EL (cell line): ENCODE measurements at regions not wholly inside any gene's neighbourhood (a gene's known extent, or its start where the extent isn't known, plus 50 kb on each side); places are given as distances from the start of the nearest gene placed in this dataset.
A peak's percentile ranks its signal among the peaks of the same experiment; 100 is the strongest.
"Not testable (repeated sequence)": the region's sequence is repeated elsewhere in the genome, so short reads cannot be mapped to it uniquely, and the experiment has no call there.

Experiments used
- DNase-seq: peaks from one replicate; pipeline ENCODE4 v3.0.0-alpha.2; 2016

DNA sequence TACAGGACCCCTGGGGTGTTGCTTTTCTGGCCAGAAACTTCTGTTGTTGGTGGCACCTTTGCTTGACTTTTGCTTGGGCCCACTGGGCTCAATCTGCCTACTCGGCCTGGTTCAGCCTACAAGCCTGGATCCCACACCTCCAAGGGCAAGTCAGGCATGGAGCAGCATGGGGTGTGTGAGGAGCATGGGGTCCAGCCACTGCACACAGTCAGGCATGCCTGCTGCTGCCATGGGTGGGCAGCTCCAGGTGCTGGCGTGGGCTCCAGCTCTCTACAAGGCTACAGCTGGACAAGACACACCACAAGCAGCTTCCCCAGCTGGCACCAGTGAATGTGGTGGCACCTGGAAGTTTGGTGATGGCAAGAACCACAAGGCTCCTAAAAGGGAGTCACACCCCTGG is 1683.1 kb upstream of the ADGRL3 start:
- no peak for DNase-seq

DNA sequence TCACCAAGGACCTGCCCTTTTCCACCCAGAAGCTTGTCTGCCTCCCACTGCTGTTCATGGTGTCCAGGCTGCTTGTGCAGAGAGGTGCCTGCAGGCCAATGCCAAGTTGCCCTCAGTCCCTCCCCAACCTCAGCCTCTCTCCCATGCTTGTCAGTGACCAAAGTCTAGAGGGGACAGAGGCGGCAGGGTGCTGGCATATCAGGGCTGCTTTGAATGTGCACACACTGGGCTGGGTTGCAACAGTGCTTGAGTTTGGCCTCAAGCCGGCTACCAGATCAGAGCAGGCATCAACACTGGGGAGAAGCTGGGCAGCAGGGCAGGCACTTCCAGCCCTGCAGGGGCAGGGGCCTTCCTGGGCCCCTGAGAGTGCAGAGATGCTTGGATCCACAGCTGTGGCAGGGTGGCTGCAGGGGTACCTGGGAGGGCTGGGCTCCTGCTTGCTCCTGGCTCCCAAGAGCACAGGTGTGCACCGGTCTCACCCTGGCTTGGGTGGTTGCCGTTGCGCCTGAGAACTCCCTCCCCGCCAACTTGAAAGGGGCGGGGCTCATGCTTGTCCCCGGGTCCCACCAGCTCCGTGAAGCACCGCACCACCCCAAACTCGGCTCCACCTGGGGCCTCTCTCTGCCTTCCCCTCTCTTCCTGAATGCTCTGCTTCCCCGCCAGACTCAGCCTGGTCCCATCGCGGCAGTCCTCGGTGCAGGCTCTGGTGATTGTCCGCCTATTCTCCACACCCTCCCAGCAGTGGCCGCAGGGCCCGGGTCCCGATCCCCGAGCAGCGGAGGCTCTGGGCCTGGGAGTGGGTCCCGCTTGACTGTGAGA is 1681.9 kb upstream of the ADGRL3 start:
- DNase-seq, result no peak

DNA sequence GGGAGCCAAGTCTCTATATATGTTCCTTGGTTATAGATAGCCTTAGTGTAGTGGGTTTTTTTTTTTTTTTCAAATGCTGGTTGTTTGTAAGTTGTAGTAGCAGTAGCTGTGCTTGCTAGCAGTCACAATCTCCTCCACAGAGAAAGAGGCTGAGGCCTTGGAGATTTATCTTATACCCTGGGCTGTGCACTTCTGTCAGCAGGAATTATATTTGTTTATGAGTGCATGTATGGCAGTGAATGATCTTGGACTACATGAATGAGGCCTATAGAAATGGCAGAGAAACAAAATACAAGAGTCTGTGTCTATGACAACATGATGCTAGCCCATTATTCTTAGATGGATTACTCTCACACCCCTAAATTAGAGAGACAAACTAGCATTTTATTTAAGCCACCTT is 1674.2 kb upstream of the ADGRL3 start:
- no peak for DNase-seq

DNA sequence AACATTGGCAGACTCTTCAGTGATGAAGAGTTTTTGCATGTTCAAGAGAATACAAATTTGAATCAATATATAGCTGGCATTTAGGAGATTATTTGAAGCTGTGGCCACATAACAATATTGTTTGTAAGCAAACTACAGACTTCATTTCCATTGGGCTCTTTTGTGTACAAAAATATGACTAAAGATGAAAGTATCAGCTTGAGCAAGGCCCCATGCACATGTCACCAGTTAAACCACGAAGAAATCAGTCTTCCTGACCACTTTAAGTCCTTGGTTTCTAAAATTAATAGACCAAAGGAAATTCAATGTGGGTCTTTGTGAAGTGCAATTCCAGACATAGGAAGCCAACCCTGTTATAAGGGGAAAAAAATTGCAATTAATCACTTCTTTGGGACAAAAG is 1664.6 kb upstream of the ADGRL3 start:
- DNase-seq, result no peak

DNA sequence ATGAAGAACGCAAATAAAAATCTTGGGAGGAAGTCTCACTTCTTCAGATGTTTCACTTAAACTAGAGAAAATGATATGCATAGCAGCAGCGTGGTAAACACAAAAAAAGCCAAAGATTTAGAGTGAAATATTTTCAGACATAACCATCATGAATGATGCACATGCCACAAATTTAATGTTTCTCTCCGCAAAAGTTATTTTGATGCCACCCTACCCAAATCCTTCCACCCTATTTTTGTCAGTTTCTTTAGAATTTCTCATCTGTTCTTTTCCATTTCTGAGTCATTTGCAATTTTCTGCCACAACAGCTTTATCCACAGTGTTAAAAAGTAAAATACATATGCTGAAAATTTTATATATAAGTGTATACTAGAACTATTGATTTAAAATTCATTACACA is 1663.7 kb upstream of the ADGRL3 start:
- DNase-seq, result no peak

DNA sequence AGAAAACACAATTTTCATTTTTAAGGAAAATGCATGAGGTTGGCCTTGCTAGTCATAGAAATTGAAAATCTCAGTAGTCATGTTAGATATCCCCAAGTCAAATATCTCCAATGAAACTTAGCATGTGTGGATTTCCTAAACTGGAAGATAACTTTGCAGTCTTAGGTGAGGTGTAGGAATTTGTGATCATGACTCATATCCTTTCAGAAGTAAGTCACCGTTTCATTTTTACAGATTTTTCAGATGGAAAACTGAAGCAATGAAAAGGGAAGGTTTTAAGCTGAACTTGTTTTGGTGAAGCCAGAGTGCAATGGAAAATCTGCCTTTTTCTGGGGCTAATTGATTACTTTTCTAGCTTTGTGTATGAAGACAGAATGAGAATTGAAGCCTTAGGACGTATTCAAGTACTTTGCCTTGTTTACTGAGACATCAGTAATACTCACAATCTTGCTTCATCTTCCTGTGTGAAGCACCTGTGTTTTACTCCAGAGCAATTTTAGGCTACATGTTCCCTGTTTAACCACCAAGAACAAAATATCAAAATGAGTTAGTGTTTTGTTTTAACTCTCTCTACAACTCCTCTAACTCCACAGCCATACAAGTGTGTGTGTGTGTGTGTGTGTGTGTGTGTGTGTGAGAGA is 1662.8 kb upstream of the ADGRL3 start:
- no peak for DNase-seq

DNA sequence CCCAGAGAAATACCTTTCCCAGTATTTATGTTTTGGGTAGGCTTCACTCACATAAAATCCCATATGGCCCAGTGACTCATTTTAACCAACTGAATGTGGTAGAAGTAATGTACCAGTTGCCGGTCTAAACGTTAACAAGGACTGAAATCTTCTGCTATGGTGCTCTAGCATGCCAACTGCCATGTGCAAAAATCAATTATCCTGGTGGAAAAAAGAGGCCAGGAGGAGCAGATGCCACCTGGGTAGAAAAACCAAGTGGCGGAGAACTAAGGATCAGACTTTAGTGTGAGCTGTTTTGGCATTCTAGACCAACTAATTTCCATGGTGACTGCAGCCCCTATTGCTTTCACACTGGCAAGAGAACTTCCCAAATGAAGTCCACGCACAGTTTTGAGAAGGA is 1660.7 kb upstream of the ADGRL3 start:
- no peak for DNase-seq

DNA sequence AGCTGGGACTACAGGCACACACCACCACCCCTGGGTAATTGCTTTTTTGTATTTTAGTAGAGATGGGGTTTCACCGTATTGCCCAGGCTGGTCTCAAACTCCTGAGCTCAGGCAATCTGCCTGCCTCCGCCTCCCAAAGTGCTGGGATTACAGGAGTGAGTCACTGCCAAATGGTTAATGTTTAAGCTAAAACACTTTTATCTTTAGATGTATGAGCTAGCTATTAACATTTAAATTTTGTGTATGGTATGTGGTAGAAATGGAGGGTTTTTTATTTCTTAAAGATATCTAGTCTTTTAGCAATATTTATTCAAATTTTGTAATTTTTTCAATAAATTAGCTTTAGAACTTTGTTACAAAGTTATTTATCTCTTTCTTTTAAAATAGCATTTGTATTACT is 1659.8 kb upstream of the ADGRL3 start:
- no peak for DNase-seq

DNA sequence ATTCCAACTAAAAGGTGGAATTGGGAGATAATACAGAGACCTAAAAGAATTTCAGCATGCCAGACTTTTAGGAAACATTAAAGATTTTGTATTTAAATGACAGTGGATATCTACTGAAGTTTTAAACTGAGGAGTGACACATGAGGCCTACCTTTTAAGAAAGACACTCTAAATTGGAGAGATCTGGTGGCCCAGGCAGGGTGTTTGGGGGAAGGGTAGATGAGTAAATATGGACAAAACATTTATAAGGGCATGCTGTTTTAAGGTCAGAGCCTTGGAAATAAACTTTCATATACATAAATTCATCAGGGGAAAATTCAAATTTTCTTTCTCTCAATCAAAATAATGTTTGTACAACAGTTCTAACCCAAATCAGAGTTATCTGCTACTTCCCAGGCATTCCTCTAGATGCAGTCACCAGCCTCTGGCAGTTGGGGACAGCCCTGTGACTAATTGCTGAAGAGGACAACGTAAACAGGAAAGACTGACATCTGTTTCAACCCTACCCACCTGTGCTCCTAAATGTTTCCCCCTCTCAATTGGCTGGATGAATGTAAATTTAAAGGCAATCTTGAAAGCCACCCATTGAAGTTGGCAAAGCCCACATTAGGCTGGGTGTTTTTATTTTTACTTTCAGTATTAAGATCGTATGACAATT is 1646.9 kb upstream of the ADGRL3 start:
- peak; percentile 63 for DNase-seq

DNA sequence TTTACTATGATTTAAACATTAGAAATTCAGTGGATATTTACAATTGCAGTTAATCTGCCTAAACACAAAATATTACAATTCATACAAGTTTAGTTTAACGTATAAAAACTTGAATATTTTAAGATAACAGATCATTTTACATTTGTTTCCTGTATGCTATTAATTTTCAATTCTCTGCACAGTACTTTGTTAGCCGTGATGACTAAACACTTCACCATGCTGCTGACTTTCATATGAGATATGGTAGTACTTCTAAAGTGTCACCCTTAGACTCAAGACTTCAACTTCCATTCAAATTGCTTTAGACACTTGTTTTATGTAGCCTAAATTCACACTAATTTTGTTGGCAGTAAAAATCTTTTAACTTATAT is 1646.4 kb upstream of the ADGRL3 start:
- peak; percentile 55 for DNase-seq

DNA sequence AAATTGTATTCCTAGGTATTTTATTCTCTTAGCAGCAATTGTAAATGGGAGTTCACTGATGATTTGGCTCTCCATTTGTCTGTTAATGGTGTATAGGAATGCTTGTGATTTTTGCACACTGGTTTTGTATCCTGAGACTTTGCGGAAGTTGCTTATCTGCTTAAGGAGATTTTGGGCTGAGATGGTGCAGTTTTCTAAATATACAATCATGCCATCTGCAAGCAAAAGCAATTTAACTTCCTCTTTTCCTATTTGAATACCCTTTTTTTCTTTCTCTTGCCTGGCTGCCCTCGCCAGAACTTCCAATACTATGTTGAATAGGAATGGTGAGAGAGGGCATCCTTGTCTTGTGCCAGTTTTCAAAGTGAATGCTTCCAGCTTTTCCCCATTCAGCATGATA is 1643.9 kb upstream of the ADGRL3 start:
- not testable (repeated sequence) for DNase-seq

DNA sequence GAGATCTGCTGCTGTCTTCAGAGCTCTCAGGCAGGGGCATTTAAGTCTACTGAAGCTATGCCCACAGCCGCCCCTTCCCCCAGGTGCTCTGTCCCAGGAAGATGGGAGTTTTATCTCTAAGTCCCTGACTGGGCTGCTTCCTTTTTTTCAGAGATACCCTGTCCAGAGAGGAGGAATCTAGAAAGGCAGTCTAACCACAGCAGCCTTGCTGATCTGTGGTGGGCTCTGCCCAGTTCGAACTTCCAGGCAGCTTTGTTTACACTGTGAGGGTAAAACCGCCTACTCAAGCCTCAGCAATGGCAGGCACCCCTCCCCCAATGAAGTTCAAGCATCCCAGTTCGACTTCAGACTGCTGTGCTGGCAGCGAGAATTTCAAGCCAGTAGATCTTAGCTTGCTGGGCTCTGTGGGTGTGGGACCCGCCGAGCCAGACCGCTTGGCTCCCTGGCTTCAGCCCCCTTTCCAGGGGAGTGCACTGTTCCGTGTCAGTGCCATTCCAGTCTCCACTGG is 1639.9 kb upstream of the ADGRL3 start:
- DNase-seq, result not testable (repeated sequence)

DNA sequence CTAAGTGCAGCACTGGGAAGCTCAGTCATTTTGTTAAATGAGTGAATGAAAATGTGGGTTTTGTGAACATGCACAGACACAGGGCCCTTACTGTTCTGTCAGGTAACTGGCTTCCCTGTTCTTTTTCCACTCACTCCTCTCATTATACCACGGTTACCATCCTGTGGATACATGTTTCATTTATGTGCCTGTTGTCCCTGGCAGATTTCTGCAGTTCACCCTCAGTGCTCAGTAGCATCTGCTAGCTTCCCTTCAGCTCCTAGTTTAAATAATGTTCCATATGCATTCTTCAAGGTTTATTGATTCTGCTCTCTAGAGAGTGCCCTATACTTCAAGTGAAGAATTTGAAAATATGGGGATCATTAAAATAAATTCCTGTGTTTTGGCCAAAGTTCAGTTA is 1634.3 kb upstream of the ADGRL3 start:
- DNase-seq, result no peak

DNA sequence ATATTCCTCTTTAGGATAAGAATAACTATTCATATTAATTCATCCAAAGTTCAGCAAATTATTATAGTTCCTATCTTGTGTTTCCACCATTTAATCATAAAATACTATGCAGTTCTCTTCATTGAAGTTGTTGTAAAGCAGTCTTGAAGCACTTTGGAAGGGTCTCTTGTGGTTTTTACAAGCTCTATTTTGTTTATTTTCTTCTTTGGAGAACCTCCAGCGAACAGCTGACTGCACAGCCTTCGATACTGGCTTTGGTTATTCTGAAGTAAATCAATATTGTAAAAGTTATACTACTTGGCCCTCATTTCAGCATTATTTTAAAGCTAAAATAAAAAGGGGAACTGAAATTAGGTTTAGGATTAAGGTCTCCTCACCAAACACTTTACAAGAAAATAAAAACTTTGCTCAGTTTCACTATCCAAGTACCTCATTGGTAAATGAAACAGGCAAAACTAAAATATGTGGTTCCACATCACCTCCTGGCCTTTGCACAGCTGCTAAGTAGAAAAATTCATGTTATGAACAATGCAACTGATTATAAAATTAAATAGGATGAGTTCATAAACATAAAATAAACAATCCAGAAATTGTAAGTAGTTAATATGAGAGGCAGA is 1629.2 kb upstream of the ADGRL3 start:
- DNase-seq, result no peak

DNA sequence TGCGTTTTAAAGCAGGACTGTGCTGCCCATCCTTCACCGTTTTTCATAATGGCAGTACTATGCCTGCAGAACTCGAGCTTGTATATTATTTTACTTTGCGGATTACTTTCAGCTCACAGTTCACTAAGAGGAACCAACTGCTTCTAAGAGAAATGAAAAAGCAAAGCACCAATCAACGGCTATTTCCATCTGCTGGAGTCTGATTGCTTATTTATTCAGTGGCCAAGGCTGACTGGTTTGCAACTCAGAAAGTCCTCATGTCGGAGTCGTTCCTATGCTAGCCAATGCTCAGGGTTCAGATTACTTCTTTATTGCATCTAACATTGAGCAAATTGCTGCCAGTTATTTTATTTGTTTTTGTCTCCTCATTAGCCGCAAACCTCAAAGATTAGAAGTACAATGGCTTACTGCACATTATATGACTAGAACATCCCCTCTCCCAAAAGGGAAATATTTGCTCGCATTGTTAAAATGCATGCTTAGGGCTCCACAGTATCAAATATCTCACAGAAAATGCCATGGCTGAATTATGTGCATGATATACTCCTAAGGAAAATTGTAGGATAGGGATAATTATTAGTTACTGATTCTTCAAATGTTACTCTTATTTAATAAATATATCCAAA is 1628.2 kb upstream of the ADGRL3 start:
- DNase-seq, result no peak

DNA sequence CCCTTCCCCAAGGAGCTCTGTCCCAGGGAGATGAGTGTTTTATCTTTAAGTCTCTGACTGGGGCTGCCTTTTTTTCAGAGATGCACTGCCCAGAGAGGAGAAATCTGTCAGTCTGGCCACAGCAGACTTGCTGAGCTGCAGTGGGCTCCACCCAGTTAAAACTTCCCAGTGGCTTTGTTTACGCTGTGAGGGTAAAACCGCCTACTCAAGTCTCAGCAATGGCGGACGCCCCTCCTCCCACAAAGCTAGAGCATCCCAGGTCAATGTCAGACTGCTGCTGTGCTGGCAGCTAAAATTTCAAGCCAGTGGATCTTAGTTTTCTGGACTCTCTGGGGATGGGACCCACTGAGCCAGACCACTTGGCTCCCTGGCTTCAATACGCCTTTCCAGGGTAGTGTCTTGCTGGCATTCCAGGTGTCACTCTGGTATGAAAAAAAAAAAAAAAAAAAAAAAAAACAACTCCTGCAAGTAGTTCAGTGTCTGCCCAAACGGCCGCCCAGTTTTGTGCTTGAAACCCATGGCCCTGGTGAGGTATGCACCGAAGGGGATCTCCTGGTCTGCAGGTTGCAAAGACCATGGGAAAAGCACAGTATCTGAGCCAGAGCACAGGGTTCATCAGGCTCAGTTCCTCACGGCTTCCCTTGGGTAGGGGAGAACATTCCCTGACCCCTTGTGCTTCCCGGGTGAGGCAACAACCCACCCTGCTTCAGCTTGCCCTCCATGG is 1616.1 kb upstream of the ADGRL3 start:
- no peak for DNase-seq

DNA sequence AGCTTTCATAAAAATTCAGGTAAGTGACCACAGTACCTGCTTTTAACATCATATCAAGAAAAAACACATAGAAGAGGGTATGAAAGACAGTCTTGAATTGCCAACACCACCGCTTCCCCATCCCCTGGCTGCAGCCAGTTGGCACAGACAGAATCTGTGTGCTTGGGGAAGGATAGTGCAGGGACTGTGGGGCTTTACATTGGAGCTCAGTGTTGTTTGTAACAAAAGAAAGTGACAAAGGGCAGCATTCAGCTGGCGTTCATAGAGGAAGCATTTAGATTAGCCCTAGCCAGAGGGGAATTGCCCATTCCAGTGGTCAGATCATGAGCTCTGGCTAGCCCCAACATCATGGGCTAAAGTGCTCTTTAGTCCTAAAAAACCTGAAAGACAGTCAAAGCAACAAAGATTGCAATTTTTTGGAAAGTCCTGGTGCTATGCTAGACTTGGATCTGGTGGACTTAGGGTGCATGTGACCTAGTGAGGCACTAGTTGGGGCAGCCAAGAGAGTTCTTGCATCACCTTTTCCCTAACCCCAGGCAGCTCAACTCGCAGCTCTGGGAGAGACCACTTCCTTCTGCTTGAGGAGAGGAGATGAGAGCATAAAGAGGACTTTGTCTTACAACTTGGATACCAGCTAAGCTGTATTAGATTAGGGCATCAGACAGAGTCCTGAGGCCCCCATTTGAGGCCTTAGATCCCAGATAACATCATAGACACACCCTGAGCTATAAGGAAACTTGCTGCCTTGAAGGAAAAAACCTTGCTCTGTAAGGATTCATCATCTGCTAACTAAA is 1602.4 kb upstream of the ADGRL3 start:
- no peak for DNase-seq

DNA sequence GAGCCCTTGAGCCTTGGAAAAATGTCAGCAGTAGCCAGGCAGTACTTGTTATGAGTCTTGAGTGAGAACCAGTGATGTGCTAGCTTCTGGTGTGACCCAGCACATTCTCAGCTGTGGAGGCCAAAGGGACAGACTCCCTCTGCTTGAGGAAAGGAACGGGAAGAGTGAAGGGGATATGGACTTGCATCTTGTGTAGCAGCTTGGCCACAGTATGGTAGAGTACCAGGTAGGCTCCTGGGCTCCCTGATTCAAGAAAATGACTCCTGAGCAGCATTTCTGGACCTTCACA is 1601.9 kb upstream of the ADGRL3 start:
- DNase-seq, result no peak

DNA sequence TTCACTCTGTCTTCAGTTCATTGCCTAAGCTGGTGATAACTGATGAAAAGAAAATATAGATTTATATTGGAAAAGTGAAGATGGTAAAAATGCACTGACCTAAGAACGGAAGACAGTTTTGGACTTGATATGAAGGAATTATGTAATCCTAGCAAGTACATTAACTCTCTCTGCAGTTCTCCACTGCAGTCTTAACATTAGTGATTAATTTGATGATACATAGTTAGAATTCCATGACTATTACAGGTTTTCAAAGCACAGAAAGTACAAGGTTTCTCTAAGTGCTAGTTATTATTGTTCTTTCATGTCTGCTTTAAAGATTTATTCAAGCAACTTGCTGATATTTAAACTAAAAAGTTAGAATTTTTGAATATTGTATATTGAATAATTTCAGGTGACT is 1591.7 kb upstream of the ADGRL3 start:
- peak; percentile 39 for DNase-seq

DNA sequence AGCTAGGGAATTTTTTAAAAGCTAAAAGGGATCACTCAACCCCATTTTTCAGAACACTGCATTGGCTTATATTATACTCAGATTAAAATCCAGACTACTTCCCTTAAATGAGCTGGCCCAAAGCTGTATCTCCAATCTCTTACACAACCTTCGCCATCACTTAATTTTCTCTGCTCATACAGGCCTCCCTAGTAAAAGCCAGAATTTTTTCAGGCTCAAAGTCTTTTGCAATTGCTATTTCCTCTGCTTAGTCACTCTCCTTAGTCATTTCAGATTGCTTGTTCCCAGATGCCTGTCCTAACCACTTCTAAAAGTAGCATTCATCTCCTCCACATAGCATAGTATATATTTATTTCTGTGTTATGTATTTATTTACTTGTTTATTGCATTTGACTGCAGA is 1587.9 kb upstream of the ADGRL3 start:
- peak; percentile 69 for DNase-seq

DNA sequence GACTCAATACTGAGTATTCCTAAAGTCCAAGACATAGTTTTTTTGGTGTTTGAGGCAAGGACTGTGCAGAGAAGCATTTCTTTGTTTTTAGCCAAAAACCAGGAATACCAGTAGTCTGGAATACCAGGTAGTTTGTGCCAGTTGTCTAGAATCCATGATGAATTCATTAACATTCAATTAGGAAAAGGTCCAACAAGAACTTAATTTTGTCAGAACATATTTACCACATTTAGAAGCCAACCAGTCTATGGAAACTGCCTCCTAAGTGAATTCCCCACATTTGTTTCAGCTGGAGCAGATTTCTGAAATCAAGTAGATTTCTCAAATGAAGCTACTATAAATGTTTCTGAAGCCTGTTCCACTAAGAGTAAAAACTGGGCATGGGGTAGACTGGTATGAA is 1584.8 kb upstream of the ADGRL3 start:
- DNase-seq, result no peak

DNA sequence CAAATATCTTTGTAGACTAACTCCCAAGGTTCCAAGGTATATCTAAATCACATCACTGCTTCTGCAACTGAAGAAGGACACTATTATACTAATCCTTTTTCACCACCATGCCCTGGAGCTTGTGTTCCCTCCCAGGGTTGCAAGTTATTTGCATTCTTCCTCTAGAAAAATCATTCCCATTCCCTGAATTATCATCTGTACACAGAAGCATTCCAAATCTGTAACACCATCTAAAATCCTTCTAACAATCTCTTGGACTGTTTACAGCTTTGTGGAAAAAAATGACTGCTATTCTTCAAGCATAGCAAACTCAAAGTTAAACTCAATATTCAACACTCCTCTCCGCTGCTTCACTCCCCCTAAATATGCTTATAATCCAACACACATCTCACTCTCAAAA is 1570.8 kb upstream of the ADGRL3 start:
- no peak for DNase-seq
